GM21825 (cell line): ENCODE measurements at regions not wholly inside any gene's neighbourhood (a gene's known extent, or its start where the extent isn't known, plus 50 kb on each side); places are given as distances from the start of the nearest gene placed in this dataset.
"Not testable (repeated sequence)": the region's sequence is repeated elsewhere in the genome, so short reads cannot be mapped to it uniquely, and the experiment has no call there.

Source experiments
- ATAC-seq: cut with Tn5 transposase; IDR thresholded peaks from one replicate; pipeline ENCODE4 v1.9.1; 2021; ENCODE audit warnings: mild to moderate bottlenecking, moderate library complexity; ENCODE audit not compliant: unreplicated experiment

- no peak for ATAC-seq
Measured at GRCh38 chr6:6863970-6864639, 243.7 kb upstream of the RREB1 start.

- no peak for ATAC-seq
Measured at GRCh38 chr6:6865611-6866010, 242.2 kb upstream of the RREB1 start.

- ATAC-seq, result no peak
Measured at GRCh38 chr6:6866656-6867403, 240.9 kb upstream of the RREB1 start.

GRCh38 chr6:6867404-6867799 lies 240.4 kb upstream of the RREB1 start:
- ATAC-seq, result no peak

- no peak for ATAC-seq
Measured at GRCh38 chr6:6869094-6869493, 238.7 kb upstream of the RREB1 start.

GRCh38 chr6:6870921-6871320 lies 236.8 kb upstream of the RREB1 start:
- no peak for ATAC-seq

GRCh38 chr6:6872459-6873344 lies 235.1 kb upstream of the RREB1 start:
- ATAC-seq, result no peak

- ATAC-seq, result no peak
Measured at GRCh38 chr6:6873778-6874177, 234.0 kb upstream of the RREB1 start.

- ATAC-seq, result no peak
Measured at GRCh38 chr6:6875818-6876470, 231.8 kb upstream of the RREB1 start.

- not testable (repeated sequence) for ATAC-seq
Measured at GRCh38 chr6:6877792-6878191, 230.0 kb upstream of the RREB1 start.

GRCh38 chr6:6878887-6879585 lies 228.7 kb upstream of the RREB1 start:
- no peak for ATAC-seq

- ATAC-seq, result not testable (repeated sequence)
Measured at GRCh38 chr6:6879586-6879974, 228.2 kb upstream of the RREB1 start.

- ATAC-seq, result no peak
Measured at GRCh38 chr6:6880745-6881437, 226.9 kb upstream of the RREB1 start.

- ATAC-seq, result no peak
Measured at GRCh38 chr6:6881438-6882225, 226.1 kb upstream of the RREB1 start.

GRCh38 chr6:6882592-6882991 lies 225.2 kb upstream of the RREB1 start:
- no peak for ATAC-seq

- no peak for ATAC-seq
Measured at GRCh38 chr6:6883011-6883410, 224.8 kb upstream of the RREB1 start.

GRCh38 chr6:6884193-6884627 lies 223.6 kb upstream of the RREB1 start:
- ATAC-seq, result no peak

GRCh38 chr6:6884916-6885315 lies 222.8 kb upstream of the RREB1 start:
- ATAC-seq, result no peak
